HT1080 (cell line): ENCODE measurements at regions not wholly inside any gene's neighbourhood (a gene's known extent, or its start where the extent isn't known, plus 50 kb on each side); places are given as distances from the start of the nearest gene placed in this dataset.

Source experiments
- DNase-seq: peaks from one replicate; pipeline ENCODE4 v3.0.0-alpha.2; 2015; ENCODE audit warnings: low read depth

DNA sequence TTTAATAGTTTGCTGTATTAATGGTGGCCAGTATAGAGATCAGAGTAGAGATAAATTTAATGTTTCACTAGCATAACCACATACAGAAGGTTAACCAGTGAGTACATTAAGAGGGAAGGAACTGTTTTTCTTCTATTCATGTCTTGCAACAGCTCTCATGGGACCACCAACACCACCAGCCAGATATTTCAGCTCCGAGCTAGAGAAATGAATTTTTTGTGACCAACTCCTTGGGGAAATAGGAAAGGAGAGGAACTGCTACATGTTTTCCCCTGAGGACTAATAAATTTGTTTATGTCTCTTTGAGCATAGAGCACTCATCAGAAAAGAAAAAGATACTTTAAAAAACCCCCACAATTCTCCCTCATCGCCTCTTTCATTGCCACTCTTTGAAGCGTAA, 247.5 kb downstream of the MBNL1 start:
- no peak for DNase-seq

DNA sequence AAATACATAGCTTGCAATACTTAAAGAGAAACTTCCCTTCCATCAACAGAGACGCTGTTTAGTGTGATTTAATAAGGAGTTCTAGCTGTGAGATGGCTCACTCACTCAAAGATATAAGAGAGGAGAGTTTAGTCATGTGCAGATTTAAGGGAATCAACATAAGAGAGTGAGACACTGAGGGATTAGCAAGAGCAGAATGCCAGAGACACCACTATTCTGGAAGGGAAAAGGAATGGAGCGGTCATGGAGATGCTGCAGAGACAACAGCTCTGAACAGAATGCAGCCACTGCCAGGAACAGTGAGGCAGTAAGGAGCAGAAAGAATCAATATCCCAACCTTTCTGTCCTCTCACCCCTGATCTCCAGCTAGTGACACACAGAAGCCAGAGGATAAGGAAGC, 248.8 kb downstream of the MBNL1 start:
- DNase-seq = no peak

DNA sequence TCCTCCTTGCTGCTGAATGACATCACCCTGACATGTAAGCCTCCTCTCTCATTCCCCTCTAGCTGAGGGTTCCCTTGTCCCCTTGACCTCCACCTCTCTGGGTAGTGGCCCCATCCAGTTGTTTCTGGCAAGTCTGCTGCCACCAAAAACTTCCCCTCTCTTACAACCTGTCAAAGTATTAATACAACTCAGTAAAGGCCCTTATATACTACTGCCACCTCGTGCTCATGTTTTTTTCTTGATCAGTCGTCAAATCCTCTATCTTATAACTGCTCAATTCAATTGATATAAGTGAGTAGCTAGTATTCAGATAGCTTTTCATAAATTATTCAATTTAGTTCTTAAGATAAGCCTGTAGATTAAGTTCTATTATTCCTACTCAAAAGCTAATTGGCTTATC, 249.6 kb downstream of the MBNL1 start:
- DNase-seq = no peak

DNA sequence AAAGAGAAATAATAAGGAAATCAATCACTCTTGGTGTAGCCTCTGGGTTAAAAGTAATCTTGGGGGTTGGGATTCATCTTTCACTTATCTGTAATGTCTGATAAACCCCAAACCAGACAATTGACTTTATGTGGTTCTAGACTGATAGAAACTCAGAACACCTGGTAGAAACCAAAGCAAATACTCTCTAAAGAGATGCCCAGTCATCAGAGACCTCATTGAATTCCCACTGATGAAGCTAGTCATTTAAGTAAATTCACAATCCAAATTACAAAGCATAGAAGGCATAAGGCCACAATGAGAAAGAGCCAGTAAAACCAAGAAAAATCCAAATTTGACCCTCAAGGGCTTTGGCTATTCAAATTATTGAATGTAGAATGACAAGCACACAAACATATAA, 250.6 kb downstream of the MBNL1 start:
- no peak for DNase-seq

DNA sequence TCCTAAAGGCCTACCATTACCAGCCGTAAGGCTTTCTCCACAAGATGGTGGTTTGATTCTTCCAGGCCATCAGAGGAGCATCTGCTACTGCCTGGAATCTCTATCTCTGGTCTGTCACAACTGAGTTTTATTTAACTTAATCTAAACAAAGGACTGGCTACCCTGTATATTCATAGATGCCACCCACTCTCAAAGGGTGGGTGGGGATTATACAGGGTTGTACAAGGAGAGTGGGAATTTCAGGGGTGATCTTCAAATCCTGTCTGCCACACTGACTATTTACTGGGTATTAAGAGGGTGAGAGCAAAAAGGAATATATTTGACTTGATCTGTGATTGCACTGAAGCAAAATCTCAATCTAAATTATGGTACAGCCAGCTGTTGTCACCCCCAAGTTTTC, 253.3 kb downstream of the MBNL1 start:
- DNase-seq = no peak

DNA sequence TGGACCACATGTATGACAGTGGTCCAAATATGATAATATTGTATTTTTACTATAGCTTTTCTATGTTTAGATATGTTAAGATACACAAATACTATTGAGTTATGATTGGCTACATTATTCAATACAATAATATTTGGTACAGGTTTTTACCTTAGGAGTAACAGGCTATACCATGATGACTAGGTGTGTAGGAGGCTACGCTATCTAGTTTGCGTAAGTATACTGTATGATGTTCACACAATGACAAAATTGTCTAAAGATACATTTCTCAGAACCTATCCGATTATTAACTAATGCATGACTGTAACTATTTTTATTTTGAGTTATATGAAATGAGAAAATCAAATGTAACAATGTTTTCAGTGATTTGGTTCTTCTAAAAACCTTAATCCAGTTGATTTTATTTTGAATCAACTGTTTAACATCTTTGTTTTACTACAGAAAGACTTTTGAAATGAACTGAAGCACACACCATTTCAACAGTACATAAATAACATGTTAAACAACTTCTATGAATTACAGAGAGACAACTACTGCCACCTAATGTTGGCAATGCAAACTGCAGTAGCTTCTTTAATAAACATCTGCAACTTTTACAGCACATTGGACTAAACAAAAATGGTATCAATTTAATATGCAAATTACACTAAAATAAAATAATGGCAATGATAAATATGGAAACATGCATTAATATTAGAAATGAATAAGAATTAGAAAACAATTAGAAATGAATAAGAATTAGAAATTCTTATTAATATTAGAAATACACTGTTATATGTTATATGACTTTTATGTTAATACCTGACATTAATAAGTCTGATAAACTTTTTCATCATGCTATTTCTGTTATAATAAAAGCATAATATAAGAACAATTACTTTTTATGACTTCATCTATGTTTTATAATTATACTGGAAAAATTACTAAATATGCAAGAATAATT, 255.7 kb downstream of the MBNL1 start:
- DNase-seq = peak; percentile 44

DNA sequence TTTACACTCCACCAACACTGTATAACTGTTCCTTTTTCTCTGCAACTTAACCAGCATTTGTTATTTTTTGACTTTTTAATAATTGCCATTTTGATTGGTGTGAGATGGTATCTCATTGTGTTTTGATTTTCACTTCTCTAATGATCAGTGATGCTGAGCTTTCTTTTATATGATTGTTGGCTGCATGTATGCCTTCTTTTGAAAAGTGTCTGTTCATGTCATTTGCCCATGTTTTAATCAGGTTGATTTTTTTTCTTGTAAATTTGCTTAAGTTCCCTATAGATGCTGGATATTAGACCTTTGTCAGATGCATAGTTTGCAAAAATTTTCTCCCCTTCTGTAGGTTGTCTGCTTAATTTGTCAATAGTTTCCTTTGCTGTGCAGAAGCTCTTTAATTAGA, 263.0 kb downstream of the MBNL1 start:
- no peak for DNase-seq

DNA sequence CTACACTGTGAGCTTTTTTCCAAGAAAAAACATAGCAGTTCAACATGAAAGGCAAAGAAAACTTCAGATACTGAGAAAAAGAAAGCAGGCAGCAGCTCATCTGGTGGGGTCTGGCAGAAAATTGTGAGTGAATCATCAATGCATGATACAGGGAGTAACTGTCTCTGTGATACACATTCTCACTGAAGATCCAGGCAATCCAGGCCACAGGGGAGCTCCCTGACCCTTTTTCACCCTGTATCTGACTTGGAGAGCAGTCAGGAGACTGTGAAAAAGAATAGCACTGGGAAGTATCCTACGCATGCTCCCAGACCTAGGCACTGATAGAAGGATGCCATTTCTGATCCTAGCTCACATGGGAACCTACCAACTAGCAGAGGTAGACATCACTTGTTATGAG, 269.8 kb downstream of the MBNL1 start:
- DNase-seq = peak; percentile 6

DNA sequence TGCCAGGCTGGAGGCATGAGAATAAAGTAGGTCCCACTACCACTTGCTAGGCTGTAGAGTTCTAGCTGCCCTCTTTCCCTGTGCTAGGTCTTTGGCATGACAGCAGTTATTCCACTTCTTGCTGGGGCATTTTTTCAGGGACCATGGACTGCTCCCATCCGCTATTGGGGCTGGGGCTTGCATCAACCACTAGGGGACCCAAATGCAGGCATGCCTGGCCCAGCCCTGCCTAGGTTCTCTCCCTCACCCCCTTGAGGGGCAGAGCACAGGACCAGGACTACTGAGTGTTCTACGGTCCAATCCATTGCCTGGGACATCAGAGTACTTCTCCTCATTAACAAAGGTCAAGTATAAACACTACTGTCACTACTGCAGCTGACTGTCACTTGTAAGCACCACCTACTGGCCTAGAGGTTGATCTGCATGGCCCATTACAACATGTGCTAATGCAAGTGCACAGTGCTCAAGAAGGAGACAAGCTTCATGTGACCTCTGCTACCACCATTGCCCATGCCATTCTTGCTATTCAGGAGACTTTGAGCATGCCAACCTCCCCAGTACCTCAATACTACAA, 270.5 kb downstream of the MBNL1 start:
- peak; percentile 18 for DNase-seq

DNA sequence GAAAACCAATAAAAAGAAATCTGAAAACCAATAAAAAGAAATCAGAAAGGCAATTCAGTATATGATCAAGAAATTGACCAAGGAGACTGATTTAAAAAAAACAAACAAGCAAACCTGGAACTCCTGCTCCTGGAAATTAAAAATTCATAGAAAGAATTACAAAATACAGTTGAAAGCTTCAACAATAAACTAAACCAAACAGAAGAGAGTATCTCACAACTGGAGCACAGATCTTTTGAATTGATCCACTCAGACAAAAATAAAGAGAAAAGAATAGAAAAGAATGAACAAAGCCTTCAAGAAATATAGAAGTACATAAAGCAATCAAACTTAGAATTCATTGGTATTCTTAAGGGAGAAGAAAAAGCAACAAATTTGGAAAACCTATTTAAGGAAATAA, 271.4 kb downstream of the MBNL1 start:
- no peak for DNase-seq

DNA sequence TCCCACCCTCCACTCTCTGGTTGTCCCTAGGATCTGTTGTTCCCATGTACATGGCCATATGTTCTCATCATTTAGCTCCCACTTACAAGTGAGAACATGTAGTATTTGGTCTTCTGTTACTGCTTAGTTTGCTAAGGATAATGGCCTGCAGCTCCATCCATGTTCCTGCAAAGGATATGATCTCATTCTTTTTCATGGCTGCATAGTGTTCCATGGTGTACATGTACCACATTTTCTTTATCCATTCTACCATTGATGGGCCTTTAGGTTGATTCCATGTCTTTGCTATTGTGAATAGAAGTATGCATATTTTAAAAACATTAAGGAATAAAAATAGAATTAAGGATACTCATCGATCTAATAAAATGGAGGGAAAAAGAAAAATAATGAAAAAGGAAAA, 278.4 kb downstream of the MBNL1 start:
- no peak for DNase-seq

DNA sequence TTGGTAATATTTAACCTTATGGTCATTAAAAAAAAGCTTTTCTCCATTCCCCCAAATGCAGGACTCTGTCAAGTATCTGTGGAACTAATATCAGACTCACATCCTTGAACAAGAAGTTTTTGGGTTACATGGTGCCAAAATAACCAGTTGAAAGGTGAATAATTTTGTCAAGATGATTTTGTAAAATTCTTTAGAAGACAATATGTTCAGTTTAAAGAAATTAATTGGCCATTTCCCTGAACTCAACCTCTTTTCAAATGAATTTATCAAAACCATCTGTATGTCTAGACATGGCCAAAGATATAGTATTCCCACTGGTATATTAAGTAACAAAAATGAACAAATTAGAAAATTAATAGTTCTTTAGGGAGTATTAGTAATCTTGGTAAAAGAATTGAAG, 280.5 kb downstream of the MBNL1 start:
- no peak for DNase-seq

DNA sequence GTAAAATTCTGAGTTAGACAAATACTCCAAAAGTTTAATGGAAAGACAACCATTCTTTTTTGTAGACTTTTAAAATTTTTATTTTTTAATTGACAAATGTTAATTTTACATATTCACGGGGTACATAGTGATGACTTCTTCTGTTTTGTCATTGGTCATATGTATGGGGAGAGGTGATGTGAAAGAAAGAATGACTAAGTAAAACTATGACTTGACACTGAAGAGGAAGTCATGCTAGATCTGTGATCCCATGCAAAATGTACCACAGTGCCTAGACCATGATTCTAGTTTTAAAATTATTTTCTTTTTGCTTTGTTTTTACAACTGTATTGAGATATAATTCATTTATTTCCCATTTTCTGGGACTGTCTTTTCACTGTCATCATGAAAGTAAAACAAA, 281.6 kb downstream of the MBNL1 start:
- peak; percentile 36 for DNase-seq

DNA sequence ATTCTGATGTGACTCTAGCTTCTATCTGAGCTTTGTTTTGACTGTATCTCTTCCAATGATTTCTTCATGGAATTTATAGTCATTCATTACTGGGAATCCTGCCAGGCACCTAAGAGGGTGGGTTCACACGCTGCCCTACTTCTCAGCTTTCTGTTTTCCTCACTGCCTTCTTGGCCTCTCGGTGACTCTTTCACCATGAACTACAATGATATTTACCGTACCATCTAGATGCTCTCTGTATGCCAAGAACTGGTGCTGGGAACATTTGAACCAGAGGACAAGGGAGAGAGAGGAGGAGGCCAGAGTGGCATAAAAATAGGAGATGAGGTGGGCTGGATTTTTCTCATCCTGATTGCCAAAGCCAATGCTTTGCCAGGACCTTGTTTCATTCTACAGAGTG, 280.0 kb upstream of the P2RY1 start:
- DNase-seq = peak; percentile 24

DNA sequence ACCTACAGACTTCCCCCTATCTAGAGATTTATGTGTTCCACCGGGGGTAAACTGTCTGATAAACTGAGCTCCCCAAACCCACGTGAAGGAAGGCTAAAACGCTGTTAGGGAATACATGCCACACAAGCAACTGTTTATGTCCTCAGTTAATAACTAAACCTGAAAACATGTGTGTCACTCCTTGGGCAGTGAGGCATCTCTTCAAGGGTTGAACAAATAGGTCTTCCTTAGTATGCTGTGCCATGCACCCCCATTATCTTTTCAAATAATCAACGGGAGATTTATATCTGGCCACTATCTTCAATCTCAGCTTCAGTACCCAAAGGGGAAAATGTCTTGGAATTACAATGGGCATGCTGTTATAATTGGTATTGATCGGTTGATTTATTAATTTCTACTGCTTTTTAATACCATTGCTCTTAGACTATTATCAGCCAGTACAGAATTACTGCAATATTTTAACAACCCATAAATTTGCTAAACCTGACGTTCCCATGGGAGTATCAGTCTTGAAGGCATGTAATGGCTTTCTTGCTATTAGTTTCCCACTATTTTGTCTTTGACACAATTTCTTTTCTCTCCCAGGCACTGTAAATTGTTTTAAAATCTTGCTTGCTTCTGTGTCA, 279.2 kb upstream of the P2RY1 start:
- DNase-seq = no peak

DNA sequence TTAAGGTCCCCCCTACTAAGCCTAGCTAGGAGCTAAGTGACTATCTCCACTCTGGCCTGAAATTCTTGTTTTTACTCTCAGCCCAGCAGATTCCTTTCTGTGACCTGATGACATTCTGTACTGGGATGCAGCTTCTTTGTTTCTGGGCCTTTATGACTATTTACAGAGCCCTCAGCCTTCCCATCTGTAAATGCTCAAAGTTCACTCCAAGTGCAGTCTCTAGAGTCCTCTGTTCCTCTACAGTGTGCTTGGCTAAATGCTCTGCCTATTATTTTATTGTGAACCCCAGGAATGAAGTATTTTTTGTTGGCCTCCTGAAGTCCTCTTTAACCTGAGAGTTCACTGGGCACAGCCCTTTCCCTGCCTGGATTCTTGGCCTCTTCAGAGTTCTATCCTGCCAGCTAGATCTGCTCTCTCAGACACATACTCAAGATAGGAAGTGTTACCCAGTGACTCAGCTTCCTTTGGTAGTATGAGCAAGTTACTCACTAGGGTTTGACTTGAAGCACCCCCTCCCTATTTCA, 278.1 kb upstream of the P2RY1 start:
- DNase-seq = peak; percentile 90

DNA sequence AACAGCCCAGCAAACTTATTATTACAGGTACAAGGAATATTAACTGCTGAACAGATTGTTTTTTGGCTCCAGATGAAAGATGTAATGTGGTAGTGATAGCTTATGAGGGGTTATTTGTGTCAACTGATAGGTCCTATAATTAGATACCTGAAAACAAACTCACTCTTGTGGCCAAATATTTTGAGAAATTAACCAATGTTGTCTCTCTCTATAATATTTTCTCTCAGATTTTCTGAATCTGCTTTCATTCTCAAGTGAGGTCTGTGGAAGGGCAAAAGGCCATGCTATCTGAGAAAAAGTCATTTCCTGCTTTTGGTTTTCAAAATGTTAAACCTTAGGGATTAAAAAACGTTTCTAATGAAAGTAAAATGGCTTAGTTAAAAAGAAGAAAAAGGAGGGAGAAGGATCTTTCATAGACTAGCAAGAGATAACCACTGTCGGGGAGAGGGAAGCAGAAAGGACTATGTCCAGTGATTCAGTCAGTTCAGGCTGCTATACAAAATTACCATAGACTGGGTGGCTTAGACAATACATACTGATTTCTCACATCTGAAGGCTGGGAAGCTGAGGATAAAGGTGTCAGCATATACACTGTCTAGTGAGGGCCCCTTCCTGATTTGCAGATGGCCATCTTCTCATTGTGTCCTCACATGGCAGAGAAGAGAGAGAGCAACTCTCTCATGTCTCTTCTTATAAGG, 277.5 kb upstream of the P2RY1 start:
- peak; percentile 9 for DNase-seq

DNA sequence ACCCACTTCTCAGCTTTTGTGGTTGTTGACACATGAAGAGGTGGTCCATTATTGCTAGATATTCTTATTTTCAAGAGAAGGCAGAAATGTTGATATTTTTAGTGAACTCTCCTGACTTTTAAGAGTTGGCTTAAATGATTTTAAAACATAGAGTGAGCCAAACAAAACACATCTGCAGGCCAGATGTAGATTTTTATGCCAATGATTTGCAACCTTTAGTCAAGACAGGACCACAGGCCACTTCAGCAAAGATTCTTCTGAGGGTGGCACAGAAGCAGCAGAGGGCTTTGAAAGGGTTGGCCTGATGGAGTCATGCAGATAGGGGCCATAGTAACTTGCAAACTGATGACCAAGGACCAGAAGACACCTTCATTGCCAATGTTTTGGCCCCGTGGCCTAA, 276.5 kb upstream of the P2RY1 start:
- no peak for DNase-seq

DNA sequence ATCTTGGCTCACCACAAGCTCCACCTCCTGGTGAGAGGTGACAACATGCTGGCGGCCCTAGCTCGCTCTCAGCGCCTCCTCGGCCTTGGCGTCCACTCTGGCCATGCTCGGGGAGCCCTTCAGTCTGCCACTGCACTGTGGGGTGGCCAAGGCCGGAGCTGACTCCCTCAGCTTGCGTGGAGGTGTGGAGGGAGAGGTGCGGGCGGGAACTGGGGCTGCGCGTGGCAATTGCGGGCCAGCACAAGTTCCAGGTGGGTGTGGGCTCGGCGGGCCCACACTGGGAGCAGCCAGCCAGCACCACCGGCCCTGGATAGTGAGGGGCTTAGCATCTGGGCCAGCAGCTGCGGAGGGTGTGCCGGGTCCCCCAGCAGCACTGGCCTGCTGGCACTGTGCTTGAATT, 275.7 kb upstream of the P2RY1 start:
- no peak for DNase-seq

DNA sequence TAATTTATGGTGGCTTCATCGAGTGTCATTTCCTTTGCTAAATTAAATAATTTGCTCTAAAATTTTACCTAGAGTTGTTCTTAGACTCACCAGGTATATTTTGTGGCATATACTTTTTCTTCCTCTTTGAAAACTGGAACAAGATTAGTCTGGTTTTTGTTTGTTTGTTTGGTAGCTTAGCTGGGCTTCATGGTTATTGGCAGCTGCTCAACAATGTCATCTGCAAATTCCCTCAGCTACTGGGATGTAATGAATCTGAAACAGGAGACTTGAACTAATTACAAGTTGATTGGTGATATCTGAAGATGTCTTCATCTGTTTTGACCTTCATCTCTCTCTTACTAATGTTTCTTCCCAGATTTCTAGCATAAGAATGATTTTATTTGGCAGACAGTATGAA, 270.5 kb upstream of the P2RY1 start:
- DNase-seq = no peak

DNA sequence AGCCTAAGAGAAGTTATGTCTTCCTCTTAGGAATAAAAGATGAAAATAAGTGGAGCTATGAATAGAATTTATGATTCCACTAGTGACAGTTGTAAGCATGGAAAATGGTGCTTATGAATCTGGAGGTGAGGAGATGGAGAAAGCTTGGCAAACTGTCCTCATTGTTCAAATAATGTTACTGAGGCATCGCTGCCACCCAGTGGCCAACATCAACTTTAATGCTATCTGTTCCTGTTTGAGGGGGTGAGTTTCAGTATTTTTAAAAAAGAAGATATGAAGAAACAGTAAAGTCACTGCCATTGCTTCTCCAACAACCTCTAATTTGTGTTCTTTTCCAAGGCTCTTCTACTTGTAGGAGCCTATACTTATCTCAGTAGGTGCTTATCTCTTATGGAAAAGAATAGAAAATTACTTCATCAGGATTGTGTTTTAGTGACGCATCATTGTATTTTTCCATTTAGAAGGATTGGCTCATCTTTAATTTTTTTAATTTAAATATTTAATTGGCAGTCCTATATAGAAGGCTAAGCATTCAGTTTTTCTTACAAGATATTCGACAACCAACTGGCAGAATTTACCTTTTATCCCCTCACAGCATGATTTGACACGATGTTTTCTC, 260.4 kb upstream of the P2RY1 start:
- peak; percentile 70 for DNase-seq
